NB4 (cell line): ENCODE measurements at regions not wholly inside any gene's neighbourhood (a gene's known extent, or its start where the extent isn't known, plus 50 kb on each side); places are given as distances from the start of the nearest gene placed in this dataset.

ENCODE experiments used
- DNase-seq: peaks from one replicate; pipeline ENCODE4 v3.0.0; 2010; ENCODE audit warnings: low read depth
- H3K4me3 ChIP-seq: one replicate; pipeline ENCODE4 v1.5.1; 2011; ENCODE audit warnings: mild to moderate bottlenecking, low read depth, low read length, moderate library complexity
- MYC ChIP-seq: IDR thresholded peaks from 2 replicates; pipeline ENCODE4 v1.6.1; 2011; ENCODE audit warnings: low read depth, low read length
- POLR2A ChIP-seq: IDR thresholded peaks from 2 replicates; pipeline ENCODE4 v1.6.1; 2011; ENCODE audit warnings: mild to moderate bottlenecking; ENCODE audit not compliant: insufficient read length; ENCODE audit errors: extremely low read depth
- TF ChIP-seq, protein P1 (sequence below): IDR thresholded peaks from one replicate; pipeline ENCODE4 v1.5.1; 2012; ENCODE audit warnings: low read depth, low read length
- TF ChIP-seq, protein P2 (sequence below): IDR thresholded peaks from 2 replicates; pipeline ENCODE4 v1.6.1; 2011; ENCODE audit warnings: low read depth, low read length

DNA sequence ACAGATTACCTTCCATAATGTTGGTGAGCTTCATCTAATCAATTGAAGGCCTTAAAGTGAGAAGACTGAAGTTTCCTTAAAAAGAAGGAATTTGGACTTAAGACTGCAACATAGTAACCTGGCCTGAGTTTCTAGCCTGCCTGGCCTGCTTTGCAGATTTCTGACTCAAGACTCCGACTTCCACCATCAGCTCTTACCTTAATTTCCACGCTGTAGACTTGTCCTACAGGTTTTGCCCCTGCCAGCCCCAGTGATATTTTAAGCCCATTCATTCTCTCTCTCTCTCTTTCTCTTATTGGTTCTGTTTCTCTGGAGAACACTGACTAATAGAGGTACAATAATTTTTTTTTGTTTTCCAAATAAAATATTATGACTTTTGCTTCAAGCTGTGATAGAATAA, 862.3 kb upstream of the GHITM start:
- H3K4me3 ChIP-seq: no peak overlapping the region
- TF ChIP-seq, protein P1, sequence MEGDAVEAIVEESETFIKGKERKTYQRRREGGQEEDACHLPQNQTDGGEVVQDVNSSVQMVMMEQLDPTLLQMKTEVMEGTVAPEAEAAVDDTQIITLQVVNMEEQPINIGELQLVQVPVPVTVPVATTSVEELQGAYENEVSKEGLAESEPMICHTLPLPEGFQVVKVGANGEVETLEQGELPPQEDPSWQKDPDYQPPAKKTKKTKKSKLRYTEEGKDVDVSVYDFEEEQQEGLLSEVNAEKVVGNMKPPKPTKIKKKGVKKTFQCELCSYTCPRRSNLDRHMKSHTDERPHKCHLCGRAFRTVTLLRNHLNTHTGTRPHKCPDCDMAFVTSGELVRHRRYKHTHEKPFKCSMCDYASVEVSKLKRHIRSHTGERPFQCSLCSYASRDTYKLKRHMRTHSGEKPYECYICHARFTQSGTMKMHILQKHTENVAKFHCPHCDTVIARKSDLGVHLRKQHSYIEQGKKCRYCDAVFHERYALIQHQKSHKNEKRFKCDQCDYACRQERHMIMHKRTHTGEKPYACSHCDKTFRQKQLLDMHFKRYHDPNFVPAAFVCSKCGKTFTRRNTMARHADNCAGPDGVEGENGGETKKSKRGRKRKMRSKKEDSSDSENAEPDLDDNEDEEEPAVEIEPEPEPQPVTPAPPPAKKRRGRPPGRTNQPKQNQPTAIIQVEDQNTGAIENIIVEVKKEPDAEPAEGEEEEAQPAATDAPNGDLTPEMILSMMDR: no peak
- TF ChIP-seq, protein P2, sequence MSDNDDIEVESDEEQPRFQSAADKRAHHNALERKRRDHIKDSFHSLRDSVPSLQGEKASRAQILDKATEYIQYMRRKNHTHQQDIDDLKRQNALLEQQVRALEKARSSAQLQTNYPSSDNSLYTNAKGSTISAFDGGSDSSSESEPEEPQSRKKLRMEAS: no peak
- TF ChIP-seq POLR2A: no peak
- TF ChIP-seq MYC: no peak
- DNase-seq: no peak

DNA sequence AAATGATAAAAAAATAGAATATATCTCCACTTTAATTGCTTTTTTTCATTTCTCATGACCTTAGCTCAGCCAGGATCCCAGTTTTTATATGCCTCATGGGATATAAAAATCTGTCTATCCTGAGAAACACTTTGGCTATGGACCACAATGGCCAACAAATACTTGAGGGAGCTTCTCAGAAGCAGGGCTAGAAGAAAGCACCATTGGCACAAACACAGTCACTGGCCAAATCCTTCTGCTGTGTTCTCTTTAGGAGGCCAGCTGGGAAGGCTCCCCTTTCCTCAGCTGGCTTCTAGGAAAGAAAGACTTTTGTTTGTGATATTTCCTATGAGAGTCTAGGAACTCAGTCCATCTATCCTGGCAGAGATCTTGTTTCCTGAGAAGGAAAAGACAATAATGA, 856.2 kb upstream of the GHITM start:
- DNase-seq: no peak
- H3K4me3 ChIP-seq: no peak overlapping the region
- TF ChIP-seq, protein P2: no peak
- no peak for TF ChIP-seq POLR2A
- TF ChIP-seq, protein P1: no peak

DNA sequence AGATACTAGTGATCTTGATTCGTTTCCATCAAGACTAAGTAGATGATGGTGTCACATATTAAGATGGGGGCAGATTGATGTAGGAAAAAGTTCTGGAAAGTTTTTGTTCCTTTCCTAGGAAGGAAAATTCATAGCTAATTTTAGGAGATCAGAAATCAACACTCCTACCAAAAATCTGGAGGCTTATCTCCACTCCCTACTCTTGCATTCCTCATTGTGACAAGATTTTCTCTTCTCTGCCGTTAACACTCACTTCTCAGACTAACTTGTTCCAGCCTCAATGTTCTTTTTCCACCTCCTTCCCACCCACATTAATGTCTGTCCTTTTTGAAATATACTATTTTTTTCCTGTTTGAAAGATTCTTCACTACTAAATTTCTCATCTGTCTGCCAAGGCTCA, 851.9 kb upstream of the GHITM start:
- TF ChIP-seq MYC (no peak), POLR2A (no peak)
- TF ChIP-seq, protein P1: no peak
- TF ChIP-seq, protein P2: no peak
- no peak overlapping the region for H3K4me3 ChIP-seq
- DNase-seq: no peak

DNA sequence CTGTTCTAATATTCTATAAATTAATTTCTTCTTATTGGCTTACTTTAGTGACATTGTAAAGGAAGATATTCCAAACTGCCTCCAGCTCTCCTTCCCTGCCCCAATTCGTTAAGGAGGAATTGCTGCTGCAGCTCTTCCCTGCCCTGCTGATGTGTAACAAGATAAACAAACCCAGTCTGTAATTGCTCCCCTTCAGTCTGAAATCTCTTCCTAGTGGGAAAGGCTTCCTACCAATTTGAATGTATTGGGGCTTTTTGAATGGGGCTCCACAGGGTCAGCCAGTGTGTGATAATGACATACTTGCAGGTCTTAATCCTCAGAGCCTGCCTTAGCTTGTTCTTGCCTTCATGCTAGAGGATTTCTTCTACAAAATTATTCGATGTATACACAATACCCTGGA, 849.9 kb upstream of the GHITM start:
- H3K4me3 ChIP-seq: no peak overlapping the region
- TF ChIP-seq MYC (no peak), POLR2A (no peak)
- TF ChIP-seq, protein P2: no peak
- TF ChIP-seq, protein P1: no peak
- no peak for DNase-seq

DNA sequence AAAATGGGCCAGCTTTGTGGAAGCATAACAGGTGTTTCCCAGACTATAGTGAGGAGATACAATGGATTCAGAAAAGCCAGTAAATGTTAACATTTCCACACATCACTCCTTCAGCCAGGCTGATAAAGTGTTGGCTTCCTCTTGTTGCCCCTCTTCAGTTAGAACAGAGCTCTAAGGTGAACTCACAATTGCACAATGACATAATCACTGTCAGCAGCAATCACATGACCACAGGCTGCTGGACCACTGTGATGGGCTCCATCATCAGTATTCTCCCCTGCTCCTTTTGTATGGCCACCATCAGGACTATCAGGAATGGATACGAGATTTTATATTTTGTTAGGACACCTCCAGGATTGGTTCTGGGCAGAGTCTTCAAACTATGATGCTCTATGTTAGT, 849.4 kb upstream of the GHITM start:
- no peak overlapping the region for H3K4me3 ChIP-seq
- no peak for DNase-seq
- TF ChIP-seq POLR2A (no peak), MYC (no peak)
- TF ChIP-seq, protein P1: no peak
- TF ChIP-seq, protein P2: no peak

DNA sequence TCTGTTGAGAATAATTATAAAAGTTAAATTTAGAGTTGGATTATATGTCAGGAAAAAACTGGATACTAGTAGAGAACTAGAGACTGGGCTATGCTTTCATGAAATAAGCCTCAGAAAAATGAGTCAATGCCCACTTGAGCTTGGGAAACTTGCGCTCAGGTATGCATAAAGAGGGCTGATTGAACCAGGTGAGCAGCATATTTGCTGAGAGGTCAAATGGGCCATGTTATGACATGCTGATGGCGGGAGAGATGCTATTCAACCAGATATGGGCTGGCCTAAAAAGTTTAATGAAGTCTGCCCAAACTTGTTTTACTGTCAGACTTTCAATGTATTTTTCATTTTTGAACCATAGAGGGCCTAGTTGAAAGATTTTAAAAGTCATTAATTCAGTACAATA, 837.6 kb upstream of the GHITM start:
- no peak overlapping the region for H3K4me3 ChIP-seq
- no peak for TF ChIP-seq MYC
- TF ChIP-seq, protein P1: no peak
- TF ChIP-seq, protein P2: no peak
- TF ChIP-seq POLR2A: no peak
- no peak for DNase-seq
